ENCODE measurements at regions not wholly inside any gene's neighbourhood (a gene's known extent, or its start where the extent isn't known, plus 50 kb on each side); places are given as distances from the start of the nearest gene placed in this dataset.
A peak's percentile ranks its signal among the peaks of the same experiment; 100 is the strongest.
"Not testable (repeated sequence)": the region's sequence is repeated elsewhere in the genome, so short reads cannot be mapped to it uniquely, and the experiment has no call there.

GRCh38 chr2:36052819-36053218 lies 302.8 kb upstream of the CRIM1 start:
- no peak for DNase-seq (ENCODE audit: low spot score)

- DNase-seq (ENCODE audit: low spot score): no peak
Observed at GRCh38 chr2:36044411-36044810, 311.2 kb upstream of the CRIM1 start.

GRCh38 chr2:36035137-36035536 lies 320.4 kb upstream of the CRIM1 start:
- DNase-seq (ENCODE audit: low spot score): no peak

- DNase-seq (ENCODE audit: low spot score): no peak
Observed at GRCh38 chr2:36032046-36032445, 323.5 kb upstream of the CRIM1 start.

- DNase-seq (ENCODE audit: low spot score): peak; percentile 55
Observed at GRCh38 chr2:36031471-36031870, 324.1 kb upstream of the CRIM1 start.

- DNase-seq (ENCODE audit: low spot score): no peak
Observed at GRCh38 chr2:36027616-36028015, 328.0 kb upstream of the CRIM1 start.

- DNase-seq (ENCODE audit: low spot score): no peak
Observed at GRCh38 chr2:36013064-36013463, 342.5 kb upstream of the CRIM1 start.

- DNase-seq (ENCODE audit: low spot score): no peak
Observed at GRCh38 chr2:36006444-36006843, 349.1 kb upstream of the CRIM1 start.

- no peak for DNase-seq (ENCODE audit: low spot score)
Observed at GRCh38 chr2:36002941-36003340, 352.6 kb upstream of the CRIM1 start.

GRCh38 chr2:35997488-35997887 lies 358.1 kb upstream of the CRIM1 start:
- no peak for DNase-seq (ENCODE audit: low spot score)

- no peak for DNase-seq (ENCODE audit: low spot score)
Observed at GRCh38 chr2:35989503-35989902, 366.1 kb upstream of the CRIM1 start.

- DNase-seq (ENCODE audit: low spot score): no peak
Observed at GRCh38 chr2:35989040-35989439, 366.5 kb upstream of the CRIM1 start.

GRCh38 chr2:35986871-35987270 lies 368.7 kb upstream of the CRIM1 start:
- no peak for DNase-seq (ENCODE audit: low spot score)

- DNase-seq (ENCODE audit: low spot score): no peak
Observed at GRCh38 chr2:35978218-35978617, 377.4 kb upstream of the CRIM1 start.

GRCh38 chr2:35976611-35977010 lies 379.0 kb upstream of the CRIM1 start:
- DNase-seq (ENCODE audit: low spot score): no peak

GRCh38 chr2:35973737-35974132 lies 381.8 kb upstream of the CRIM1 start:
- DNase-seq (ENCODE audit: low spot score): peak; percentile 85

- DNase-seq (ENCODE audit: low spot score): peak; percentile 57
Observed at GRCh38 chr2:35973132-35973736, 382.3 kb upstream of the CRIM1 start.

GRCh38 chr2:35963824-35964223 lies 391.8 kb upstream of the CRIM1 start:
- no peak for DNase-seq (ENCODE audit: low spot score)

- no peak for DNase-seq (ENCODE audit: low spot score)
Observed at GRCh38 chr2:35963357-35963756, 392.2 kb upstream of the CRIM1 start.

- DNase-seq (ENCODE audit: low spot score): no peak
Observed at GRCh38 chr2:35962585-35963146, 392.9 kb upstream of the CRIM1 start.

- no peak for DNase-seq (ENCODE audit: low spot score)
Observed at GRCh38 chr2:35960596-35960995, 395.0 kb upstream of the CRIM1 start.

- DNase-seq (ENCODE audit: low spot score): not testable (repeated sequence)
Observed at GRCh38 chr2:35957053-35957452, 398.5 kb upstream of the CRIM1 start.

- DNase-seq (ENCODE audit: low spot score): no peak
Observed at GRCh38 chr2:35946478-35946877, 409.1 kb upstream of the CRIM1 start.

- DNase-seq (ENCODE audit: low spot score): no peak
Observed at GRCh38 chr2:35938838-35939237, 416.7 kb upstream of the CRIM1 start.
